ENCODE measurements at regions not wholly inside any gene's neighbourhood (a gene's known extent, or its start where the extent isn't known, plus 50 kb on each side); places are given as distances from the start of the nearest gene placed in this dataset.

DNA sequence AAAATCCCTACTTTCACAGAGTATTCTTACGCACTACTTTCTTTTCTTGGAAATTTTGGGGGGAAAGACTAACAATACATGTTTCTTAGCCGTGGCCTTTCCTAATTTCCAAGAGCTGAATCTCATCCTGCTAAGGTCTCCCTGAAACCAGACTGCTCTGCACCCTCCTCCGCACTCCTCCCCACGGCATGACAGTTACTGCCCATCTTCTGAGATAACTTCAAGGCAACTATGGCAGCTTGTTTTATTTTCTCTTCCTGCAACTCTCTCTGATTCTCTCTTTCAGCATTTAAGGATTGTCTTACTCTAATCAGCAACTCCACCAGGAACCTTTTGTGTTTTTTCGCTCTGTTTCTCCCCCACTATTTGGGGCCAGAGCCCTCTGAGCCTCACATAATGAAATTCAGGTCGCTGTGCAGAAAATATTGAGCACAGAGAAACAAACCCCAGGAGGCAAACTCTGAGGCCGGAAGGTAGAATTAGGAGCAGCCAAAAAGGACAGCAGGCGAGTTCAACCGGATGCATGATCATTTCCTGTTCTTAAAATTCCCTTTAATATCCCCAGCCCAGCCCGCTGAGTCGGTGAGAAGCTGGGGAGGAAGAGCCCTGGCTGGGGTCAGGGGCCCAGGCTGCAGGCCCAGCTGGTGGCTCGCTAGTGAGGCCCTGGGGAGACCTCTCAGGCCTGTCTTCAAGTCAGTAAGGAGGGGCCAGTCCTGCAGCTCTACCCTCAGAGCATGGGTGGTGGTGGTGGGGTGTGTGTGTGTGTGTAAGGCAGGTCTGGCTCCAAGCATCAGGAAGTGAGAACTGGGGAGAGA lies 213.6 kb upstream of the S1PR3 start:
- TF ChIP-seq, protein P1, sequence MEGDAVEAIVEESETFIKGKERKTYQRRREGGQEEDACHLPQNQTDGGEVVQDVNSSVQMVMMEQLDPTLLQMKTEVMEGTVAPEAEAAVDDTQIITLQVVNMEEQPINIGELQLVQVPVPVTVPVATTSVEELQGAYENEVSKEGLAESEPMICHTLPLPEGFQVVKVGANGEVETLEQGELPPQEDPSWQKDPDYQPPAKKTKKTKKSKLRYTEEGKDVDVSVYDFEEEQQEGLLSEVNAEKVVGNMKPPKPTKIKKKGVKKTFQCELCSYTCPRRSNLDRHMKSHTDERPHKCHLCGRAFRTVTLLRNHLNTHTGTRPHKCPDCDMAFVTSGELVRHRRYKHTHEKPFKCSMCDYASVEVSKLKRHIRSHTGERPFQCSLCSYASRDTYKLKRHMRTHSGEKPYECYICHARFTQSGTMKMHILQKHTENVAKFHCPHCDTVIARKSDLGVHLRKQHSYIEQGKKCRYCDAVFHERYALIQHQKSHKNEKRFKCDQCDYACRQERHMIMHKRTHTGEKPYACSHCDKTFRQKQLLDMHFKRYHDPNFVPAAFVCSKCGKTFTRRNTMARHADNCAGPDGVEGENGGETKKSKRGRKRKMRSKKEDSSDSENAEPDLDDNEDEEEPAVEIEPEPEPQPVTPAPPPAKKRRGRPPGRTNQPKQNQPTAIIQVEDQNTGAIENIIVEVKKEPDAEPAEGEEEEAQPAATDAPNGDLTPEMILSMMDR (conservative IDR thresholded peaks at IDR 0.05; ENCODE audit: low read depth, low read length): no peak
- TF ChIP-seq SMC3 (IDR thresholded peaks at IDR 0.05; ENCODE audit: low read depth, low read length): no peak
- TF ChIP-seq RAD21 (IDR thresholded peaks at IDR 0.05; ENCODE audit: low read length): no peak
- TF ChIP-seq CHD1 (IDR thresholded peaks at IDR 0.05; ENCODE audit: low read depth, low read length): no peak
- TF ChIP-seq MXI1 (IDR thresholded peaks at IDR 0.05; ENCODE audit: borderline replicate concordance, low read depth, low read length): no peak
- TF ChIP-seq POLR2A (IDR thresholded peaks at IDR 0.05; ENCODE audit: low read depth, low read length): no peak
- TF ChIP-seq, protein P2, sequence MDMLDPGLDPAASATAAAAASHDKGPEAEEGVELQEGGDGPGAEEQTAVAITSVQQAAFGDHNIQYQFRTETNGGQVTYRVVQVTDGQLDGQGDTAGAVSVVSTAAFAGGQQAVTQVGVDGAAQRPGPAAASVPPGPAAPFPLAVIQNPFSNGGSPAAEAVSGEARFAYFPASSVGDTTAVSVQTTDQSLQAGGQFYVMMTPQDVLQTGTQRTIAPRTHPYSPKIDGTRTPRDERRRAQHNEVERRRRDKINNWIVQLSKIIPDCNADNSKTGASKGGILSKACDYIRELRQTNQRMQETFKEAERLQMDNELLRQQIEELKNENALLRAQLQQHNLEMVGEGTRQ (IDR thresholded peaks at IDR 0.05; ENCODE audit: low read depth, low read length): no peak
- TF ChIP-seq, protein P3, sequence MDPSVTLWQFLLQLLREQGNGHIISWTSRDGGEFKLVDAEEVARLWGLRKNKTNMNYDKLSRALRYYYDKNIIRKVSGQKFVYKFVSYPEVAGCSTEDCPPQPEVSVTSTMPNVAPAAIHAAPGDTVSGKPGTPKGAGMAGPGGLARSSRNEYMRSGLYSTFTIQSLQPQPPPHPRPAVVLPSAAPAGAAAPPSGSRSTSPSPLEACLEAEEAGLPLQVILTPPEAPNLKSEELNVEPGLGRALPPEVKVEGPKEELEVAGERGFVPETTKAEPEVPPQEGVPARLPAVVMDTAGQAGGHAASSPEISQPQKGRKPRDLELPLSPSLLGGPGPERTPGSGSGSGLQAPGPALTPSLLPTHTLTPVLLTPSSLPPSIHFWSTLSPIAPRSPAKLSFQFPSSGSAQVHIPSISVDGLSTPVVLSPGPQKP (IDR thresholded peaks at IDR 0.05; ENCODE audit: borderline replicate concordance, low read depth, low read length): no peak

Measured in IMR-90 (cell line).